Gastrocnemius medialis (tissue), 4 donors: ENCODE measurements at regions not wholly inside any gene's neighbourhood (a gene's known extent, or its start where the extent isn't known, plus 50 kb on each side); places are given as distances from the start of the nearest gene placed in this dataset.

Experiments used
- POLR2A ChIP-seq, 2 donors: fragments of 450-650 bp; IDR thresholded peaks; one replicate each; pipeline ENCODE4 v1.6.1; 2017; ENCODE audit warnings: antibody characterized with exemption in 2 of 2, mild to moderate bottlenecking in 2 of 2, moderate library complexity in 2 of 2
- TF ChIP-seq, protein P1 (sequence below), 5 experiments: fragments of 450-650 bp in 3 of 5; fragments of 200-600 bp in 2 of 5; sonication (generic) in 2 of 5; IDR thresholded peaks in 4 of 5; conservative IDR thresholded peaks in 1 of 5; 1 replicate in 4 of 5; 2 replicates in 1 of 5; pipeline ENCODE4 v1.5.1; 2016 to 2019; ENCODE audit warnings: antibody characterized with exemption in 5 of 5, mild to moderate bottlenecking in 3 of 5, moderate library complexity in 3 of 5

GRCh38 chr11:70507466-70508230 is 109.3 kb downstream of the CTTN start:
- TF ChIP-seq, protein P1, sequence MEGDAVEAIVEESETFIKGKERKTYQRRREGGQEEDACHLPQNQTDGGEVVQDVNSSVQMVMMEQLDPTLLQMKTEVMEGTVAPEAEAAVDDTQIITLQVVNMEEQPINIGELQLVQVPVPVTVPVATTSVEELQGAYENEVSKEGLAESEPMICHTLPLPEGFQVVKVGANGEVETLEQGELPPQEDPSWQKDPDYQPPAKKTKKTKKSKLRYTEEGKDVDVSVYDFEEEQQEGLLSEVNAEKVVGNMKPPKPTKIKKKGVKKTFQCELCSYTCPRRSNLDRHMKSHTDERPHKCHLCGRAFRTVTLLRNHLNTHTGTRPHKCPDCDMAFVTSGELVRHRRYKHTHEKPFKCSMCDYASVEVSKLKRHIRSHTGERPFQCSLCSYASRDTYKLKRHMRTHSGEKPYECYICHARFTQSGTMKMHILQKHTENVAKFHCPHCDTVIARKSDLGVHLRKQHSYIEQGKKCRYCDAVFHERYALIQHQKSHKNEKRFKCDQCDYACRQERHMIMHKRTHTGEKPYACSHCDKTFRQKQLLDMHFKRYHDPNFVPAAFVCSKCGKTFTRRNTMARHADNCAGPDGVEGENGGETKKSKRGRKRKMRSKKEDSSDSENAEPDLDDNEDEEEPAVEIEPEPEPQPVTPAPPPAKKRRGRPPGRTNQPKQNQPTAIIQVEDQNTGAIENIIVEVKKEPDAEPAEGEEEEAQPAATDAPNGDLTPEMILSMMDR (IDR thresholded peaks at IDR 0.05 in 4 of 5, conservative IDR thresholded peaks at IDR 0.05 in 1 of 5), result no peak
- no peak for TF ChIP-seq POLR2A (IDR thresholded peaks at IDR 0.05)
